Duodenal mucosa (tissue), 2 donors: ENCODE measurements at regions not wholly inside any gene's neighbourhood (a gene's known extent, or its start where the extent isn't known, plus 50 kb on each side); places are given as distances from the start of the nearest gene placed in this dataset.

ENCODE experiments used
- H3K27ac ChIP-seq: one replicate; pipeline ENCODE4 v1.7.0; 2013; ENCODE audit warnings: low read depth, low read length
- H3K27me3 ChIP-seq, 2 donors: one replicate each; pipeline ENCODE4 v1.7.0; 2013; ENCODE audit warnings: low read length in 2 of 2, control low read depth in 1 of 2; ENCODE audit not compliant: insufficient read depth in 2 of 2, control insufficient read depth in 1 of 2
- H3K36me3 ChIP-seq, 2 donors: one replicate each; pipeline ENCODE4 v1.7.0; 2013; ENCODE audit warnings: low read length in 2 of 2, control low read depth in 1 of 2; ENCODE audit not compliant: insufficient read depth in 2 of 2, control insufficient read depth in 1 of 2
- H3K4me1 ChIP-seq, 2 donors: one replicate each; pipeline ENCODE4 v1.7.0; 2013; ENCODE audit warnings: low read length in 2 of 2, control low read depth in 1 of 2; ENCODE audit not compliant: insufficient read depth in 2 of 2, control insufficient read depth in 1 of 2
- H3K4me3 ChIP-seq, 2 donors: one replicate each; pipeline ENCODE4 v1.7.0; 2013; ENCODE audit warnings: low read length in 2 of 2, low read depth in 1 of 2
- H3K9ac ChIP-seq, 2 donors: one replicate each; pipeline ENCODE4 v1.7.0; 2013; ENCODE audit warnings: low read length in 2 of 2, low read depth in 1 of 2
- H3K9me3 ChIP-seq, 2 donors: one replicate each; pipeline ENCODE4 v1.7.0; 2013; ENCODE audit warnings: low read length in 2 of 2, control low read depth in 1 of 2; ENCODE audit not compliant: control insufficient read depth in 1 of 2

DNA sequence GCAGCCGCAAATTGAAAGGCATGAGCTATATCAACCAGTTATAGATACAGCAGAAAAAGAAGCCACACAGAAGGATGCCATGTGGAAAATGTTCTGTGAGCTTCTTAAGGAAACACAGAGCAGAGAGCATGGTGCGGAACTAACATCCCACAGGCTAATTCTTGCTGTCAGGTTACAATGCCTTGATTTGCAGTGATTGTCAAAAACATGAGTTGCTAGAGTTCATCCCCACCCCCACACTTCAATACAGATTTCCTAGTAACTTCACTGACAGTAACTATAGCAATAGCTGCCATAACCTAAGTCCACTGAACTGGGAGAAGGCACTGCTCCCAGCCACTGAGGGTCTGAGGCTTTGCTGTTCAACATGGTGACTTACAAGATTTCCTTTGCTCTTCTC, 821.6 kb downstream of the SQOR start:
- no peaks in the 10 kb centered on the region for H3K9me3 ChIP-seq
- H3K4me3 ChIP-seq = no peak overlapping the region
- H3K4me1 ChIP-seq = no peaks in the 10 kb centered on the region
- H3K27ac ChIP-seq = no peak overlapping the region
- no peak overlapping the region for H3K9ac ChIP-seq
- no peaks in the 10 kb centered on the region for H3K27me3 ChIP-seq
- no peaks in the 10 kb centered on the region for H3K36me3 ChIP-seq

DNA sequence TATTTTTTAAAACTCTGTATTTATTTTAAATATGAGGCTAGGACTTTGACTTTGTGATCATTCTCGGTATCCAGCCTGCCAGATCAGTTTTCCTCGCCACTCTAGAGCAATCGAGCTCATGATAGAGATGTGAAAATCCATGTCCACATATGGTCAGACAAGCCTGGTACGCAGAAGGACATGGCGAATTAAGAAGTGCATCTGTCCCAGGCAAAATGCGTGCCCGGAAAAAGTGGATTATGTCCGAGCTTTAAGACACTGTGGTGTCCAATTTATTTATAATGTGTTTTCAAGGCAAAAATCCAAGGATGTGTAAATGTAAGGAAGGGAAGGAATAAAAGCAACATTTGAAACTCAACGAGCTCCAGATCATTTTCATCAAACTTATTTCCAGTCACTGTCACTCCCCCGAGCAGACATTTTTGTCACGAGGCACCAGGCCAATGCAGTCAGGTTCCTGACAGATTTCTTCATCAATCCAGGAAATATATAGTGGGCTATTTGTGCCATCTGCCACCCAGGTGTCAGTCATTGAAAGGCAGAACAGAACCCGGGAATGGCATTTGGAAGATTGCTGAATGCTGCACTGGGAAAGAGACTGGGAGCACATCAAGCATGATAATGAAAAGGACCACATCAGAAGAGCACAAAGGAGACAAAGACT, 825.7 kb downstream of the SQOR start:
- H3K27me3 ChIP-seq = no peaks in the 10 kb centered on the region
- no peak overlapping the region for H3K27ac ChIP-seq
- H3K36me3 ChIP-seq = no peaks in the 10 kb centered on the region
- no peak overlapping the region for H3K9ac ChIP-seq
- H3K9me3 ChIP-seq = no peaks in the 10 kb centered on the region
- H3K4me3 ChIP-seq = no peak overlapping the region
- H3K4me1 ChIP-seq = no peaks in the 10 kb centered on the region

DNA sequence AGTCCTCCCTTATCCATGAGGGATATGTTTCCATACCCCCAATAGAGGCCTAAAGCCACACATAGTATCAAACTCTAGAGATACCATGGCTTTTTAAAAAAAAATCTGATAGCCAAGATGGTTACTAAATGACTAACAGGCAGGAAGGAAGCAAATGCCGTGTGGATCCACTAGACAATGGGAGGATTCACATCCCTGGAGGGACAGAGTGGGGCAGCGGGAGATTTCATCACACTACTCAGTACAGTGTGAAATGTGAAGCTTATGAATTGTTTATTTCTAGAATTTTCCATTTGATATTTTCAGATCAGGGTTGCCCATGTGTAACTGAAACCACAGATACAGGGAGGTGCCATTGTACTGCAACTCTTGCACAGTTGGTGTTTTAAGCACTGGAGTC, 826.6 kb downstream of the SQOR start:
- no peak overlapping the region for H3K9ac ChIP-seq
- H3K27me3 ChIP-seq = no peaks in the 10 kb centered on the region
- H3K36me3 ChIP-seq = no peaks in the 10 kb centered on the region
- H3K9me3 ChIP-seq = no peaks in the 10 kb centered on the region
- no peak overlapping the region for H3K4me3 ChIP-seq
- H3K27ac ChIP-seq = no peak overlapping the region
- no peaks in the 10 kb centered on the region for H3K4me1 ChIP-seq

DNA sequence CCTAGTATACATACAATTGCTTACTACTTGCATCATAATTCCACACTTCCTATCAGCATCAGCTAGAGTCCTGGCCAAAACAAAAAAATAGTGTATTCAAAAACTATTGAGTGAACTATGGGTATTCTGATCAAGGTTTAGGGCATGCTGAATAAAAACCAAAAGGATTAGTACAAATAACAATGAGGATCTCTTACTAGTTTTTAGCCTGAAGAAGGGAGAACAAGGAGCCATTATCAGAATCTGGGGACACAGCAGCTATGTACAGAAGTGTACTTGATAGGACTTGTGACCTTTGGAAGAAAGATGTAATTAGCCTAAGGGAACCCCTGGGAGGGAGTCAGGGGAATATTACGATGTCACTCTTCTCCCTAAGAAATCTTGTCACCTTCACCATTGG, 832.2 kb downstream of the SQOR start:
- Histone ChIP-seq H3K9ac (no peak overlapping the region), H3K9me3 (no peaks in the 10 kb centered on the region), H3K4me3 (no peak overlapping the region)

DNA sequence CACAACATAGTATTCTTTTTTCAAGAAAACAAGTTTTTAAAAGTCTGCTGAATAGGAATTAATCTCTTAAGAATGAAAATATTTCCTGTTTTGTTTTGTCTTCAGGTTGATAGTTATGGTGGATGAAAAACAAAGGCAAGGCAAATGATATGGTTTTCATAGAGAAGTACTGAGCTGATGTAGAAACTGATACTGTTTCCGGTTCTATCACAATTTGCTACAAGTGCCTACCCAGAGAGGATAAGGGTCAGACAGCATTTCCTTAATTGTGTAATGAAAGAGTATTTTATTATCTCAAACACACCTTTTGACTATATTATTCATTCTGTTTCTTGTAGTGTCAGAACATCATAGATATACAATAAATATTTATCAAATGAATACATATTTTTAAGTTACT, 836.3 kb downstream of the SQOR start:
- Histone ChIP-seq H3K4me1 (no peaks in the 10 kb centered on the region), H3K4me3 (no peak overlapping the region), H3K27ac (no peak overlapping the region), H3K27me3 (no peaks in the 10 kb centered on the region), H3K36me3 (no peaks in the 10 kb centered on the region), H3K9me3 (no peaks in the 10 kb centered on the region), H3K9ac (no peak overlapping the region)

More for the DNA sequence above, 832.2 kb downstream of the SQOR start:
- Histone ChIP-seq H3K4me1 (no peaks in the 10 kb centered on the region), H3K36me3 (no peaks in the 10 kb centered on the region), H3K27ac (no peak overlapping the region), H3K27me3 (no peaks in the 10 kb centered on the region)

DNA sequence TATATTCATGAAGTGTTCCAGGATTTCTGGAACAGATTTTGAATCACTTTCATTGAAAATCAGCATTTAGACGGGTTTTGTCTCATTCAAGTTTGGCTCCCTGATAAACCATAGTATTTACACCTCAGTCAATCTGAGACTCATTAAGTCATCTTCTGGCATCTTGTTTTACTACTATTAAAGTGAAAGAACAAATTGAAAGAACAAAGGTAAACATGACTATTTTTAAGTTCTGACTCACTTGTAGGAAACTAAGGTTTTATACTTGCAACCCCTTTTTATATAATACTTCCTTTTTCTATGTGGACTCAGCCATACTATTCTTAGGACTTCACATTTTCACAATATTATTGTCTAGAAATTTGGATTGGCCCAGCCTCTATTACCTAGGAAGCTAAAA, 854.4 kb downstream of the SQOR start:
- no peak overlapping the region for H3K9ac ChIP-seq

DNA sequence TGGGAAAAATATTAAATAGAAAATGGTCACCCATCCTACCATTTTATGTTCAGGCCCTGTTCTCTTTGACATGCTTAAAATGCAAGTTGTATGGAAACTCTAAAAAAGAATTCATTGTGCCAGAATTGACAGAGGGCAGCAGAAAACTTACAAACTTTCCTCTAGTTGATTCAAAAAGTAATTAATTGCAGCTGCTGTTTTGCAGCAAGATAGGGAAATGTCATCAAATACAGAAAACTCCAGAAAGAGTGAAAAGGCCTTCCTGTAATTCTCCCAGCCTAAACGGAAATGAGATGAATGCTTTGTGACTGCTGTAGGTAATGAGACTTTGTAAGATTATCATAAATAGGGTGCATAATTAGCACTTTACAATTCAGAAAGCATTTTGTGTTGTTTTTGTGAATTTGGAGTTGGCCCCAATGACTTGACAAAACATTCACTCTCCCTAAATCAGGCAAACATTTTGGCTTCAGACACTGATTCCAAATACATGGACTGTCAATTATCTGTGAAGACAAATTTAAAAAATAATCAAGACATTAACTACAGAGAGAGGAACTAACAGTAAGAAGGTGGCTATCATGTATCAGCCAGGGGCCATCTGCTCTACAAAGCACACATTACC, 861.8 kb downstream of the SQOR start:
- H3K27ac ChIP-seq = no peak overlapping the region
- H3K4me3 ChIP-seq = no peak overlapping the region
- H3K9me3 ChIP-seq = no peaks in the 10 kb centered on the region
- no peak overlapping the region for H3K9ac ChIP-seq
- H3K4me1 ChIP-seq = no peaks in the 10 kb centered on the region
- H3K27me3 ChIP-seq = no peaks in the 10 kb centered on the region
- no peaks in the 10 kb centered on the region for H3K36me3 ChIP-seq

More for the DNA sequence above, 854.4 kb downstream of the SQOR start:
- Histone ChIP-seq H3K4me1 (no peaks in the 10 kb centered on the region), H3K4me3 (no peak overlapping the region), H3K27me3 (no peaks in the 10 kb centered on the region), H3K36me3 (no peaks in the 10 kb centered on the region), H3K27ac (no peak overlapping the region), H3K9me3 (no peaks in the 10 kb centered on the region)

DNA sequence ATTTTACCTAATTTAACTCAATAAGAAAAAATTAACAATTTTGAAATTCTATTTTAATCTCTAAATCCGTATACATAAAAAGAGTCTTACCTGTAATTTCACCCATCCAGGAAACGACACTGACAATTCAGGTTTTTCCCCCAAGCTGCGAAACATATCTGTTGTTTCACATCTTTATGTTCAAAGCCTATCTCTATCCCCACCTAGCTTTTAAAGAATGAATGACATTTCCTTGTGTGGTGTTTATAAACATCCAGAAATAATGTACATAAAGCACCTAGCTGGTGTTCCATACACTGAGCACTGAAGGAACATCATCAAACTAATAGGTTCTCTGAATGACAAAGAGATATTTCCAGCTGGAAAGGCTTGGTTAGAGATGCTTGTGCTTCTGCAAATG, 867.8 kb downstream of the SQOR start:
- no peaks in the 10 kb centered on the region for H3K27me3 ChIP-seq
- H3K4me1 ChIP-seq = no peaks in the 10 kb centered on the region
- H3K27ac ChIP-seq = no peak overlapping the region
- no peak overlapping the region for H3K9ac ChIP-seq
- H3K36me3 ChIP-seq = no peaks in the 10 kb centered on the region
- no peak overlapping the region for H3K4me3 ChIP-seq
- no peaks in the 10 kb centered on the region for H3K9me3 ChIP-seq

DNA sequence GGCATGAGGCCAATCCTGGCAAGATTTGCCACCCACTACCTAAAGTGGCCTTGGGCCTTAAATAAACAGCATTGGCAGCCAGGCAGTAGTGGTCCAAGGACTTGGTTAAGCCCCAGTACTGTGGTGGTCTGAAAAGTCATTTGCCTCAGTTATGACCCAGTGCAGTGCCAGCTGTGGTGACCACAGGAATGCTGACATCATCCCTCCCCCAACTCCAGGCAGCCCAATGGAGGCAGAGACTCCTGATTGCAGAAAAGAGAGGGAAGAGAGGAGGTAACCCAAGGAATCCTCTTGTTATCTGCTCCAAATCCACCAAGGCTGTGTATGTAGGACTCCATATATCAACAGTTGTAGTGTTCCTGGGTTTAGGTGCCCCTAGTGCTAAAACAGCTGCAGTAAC, 883.6 kb downstream of the SQOR start:
- H3K4me3 ChIP-seq = no peak overlapping the region
- peaks cover 0 to 3% of the 10 kb centered on the region in 2 donors for H3K9me3 ChIP-seq
- H3K27ac ChIP-seq = no peak overlapping the region
- no peaks in the 10 kb centered on the region for H3K36me3 ChIP-seq
- no peak overlapping the region for H3K9ac ChIP-seq
- no peaks in the 10 kb centered on the region for H3K27me3 ChIP-seq
- no peaks in the 10 kb centered on the region for H3K4me1 ChIP-seq

DNA sequence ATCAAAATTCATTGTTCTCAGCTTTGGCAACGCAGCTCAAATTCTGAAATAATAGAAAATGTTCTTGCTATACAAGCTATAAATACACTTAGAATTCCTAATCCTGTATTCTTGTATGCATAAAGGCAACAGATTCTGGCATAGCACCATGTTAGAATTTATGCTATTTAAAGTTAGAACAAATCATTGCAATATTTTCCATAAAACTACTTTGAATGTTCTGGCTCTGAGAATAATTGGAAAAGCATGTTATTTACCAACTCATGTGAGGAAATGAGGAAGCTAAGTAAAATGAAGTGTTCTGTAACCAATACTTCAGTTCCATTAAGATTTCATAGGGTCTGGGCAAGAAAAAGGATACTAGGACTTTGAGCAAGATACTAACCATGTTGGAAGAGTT, 888.9 kb downstream of the SQOR start:
- H3K27me3 ChIP-seq = no peaks in the 10 kb centered on the region
- H3K4me1 ChIP-seq = peaks cover 13 to 14% of the 10 kb centered on the region in 2 donors
- H3K9ac ChIP-seq = no peak overlapping the region
- no peaks in the 10 kb centered on the region for H3K36me3 ChIP-seq
- no peak overlapping the region for H3K4me3 ChIP-seq
- no peaks in the 10 kb centered on the region for H3K9me3 ChIP-seq
- H3K27ac ChIP-seq = no peak overlapping the region
